Ecto neural progenitor cell (in vitro differentiated cells): ENCODE measurements at regions not wholly inside any gene's neighbourhood (a gene's known extent, or its start where the extent isn't known, plus 50 kb on each side); places are given as distances from the start of the nearest gene placed in this dataset.
"Not testable (repeated sequence)": the region's sequence is repeated elsewhere in the genome, so short reads cannot be mapped to it uniquely, and the experiment has no call there.

Source experiments
- DNase-seq: peaks from one replicate; pipeline ENCODE4 v3.0.0-alpha.2; 2018; ENCODE audit warnings: low spot score

- DNase-seq = no peak
Observed at GRCh38 chr1:67482733-67483482, 52.7 kb upstream of the SERBP1 start.

DNA sequence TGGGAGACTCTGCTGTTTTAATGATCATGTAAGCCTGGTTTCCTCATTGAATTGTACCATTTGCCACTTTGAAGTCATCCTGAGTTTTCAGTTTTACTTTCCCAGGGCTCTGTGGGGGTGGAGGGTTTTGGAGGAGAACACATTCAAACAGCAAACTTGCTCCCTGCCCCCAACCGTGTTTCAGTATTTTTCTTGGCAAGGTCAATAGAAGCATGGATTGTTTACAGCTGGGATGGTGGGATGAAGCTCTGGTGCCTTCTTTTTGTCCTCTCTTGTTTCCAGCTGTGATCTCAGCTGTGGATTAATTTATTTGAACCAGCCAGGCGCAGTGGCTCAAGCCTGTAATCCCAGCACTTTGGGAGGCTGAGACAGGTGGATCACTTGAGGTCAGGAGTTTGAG is 54.3 kb upstream of the SERBP1 start:
- DNase-seq = no peak

DNA sequence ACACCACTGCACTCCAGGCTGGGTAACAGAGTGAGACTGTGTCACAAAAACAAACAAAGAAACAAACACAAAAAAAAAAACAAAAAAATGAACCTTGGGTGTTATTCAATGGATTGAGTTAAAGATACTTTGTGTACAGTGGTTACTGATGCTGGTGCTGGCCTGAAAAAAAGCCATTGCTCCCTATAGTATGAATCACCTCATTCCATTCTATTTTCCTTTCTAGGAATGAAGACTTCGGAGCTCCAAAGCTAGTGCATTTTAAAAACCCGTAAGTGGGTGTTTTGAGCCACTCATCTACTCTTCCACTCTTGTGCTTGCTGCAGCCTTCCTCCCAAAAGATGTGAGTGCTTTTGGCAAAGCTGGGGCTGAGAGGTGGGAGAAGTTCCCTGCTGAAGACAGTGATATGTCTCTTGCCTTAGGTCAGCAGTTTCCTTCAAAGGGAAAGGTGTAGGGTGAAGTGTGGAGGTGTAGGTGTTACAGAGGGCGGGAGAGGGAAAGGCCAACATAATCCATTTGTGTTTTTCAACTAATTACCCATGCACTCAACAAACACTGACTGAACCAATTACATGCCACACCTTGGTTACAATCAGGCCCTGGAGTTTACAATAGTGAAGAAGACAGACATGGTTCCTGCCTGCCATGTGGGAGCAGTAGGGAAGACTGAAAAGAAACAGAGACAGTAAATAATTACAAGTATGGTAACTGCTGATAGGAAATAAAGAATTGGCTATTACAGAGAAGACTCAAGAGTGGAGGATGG is 55.0 kb upstream of the SERBP1 start:
- DNase-seq = no peak

DNA sequence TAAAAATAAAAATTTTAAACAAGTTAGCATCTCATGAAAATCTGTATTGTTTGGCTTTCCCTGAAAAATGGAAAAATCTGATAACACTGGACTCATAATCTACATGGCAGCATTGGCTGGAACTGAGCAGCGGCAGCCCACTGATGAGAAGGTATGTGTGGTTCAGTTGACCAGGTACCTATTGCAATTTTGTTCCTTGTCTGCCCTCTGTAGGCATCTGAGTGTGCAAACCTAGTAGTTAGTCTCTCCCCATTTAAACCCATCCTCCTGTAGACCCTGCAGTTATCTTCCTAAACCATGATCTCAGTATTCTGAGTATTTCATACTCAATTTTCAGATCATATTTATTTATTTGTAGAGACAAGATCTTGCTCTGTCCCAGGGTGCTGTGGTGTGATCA is 59.4 kb upstream of the SERBP1 start:
- no peak for DNase-seq

GRCh38 chr1:67491280-67491679 is 61.1 kb upstream of the SERBP1 start:
- no peak for DNase-seq

DNA sequence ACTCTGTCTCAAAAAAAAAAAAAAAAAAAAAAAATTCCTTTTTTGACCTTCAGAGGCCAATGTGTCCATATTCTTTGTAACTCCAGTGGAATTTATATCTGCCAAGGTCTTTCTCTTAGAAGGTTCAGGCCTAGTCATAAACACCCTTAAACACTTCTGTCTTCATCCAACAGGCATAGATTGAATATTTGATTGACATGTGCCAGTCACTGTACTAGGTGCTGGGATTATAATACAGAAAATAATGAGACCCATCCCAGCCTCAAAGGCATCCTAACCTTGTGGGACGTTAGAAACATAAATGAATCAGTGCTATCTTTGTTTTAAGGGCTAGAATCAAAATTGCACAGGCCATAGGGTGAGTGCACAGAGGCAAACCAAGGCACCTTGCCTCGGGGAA is 62.9 kb upstream of the SERBP1 start:
- DNase-seq = no peak

DNA sequence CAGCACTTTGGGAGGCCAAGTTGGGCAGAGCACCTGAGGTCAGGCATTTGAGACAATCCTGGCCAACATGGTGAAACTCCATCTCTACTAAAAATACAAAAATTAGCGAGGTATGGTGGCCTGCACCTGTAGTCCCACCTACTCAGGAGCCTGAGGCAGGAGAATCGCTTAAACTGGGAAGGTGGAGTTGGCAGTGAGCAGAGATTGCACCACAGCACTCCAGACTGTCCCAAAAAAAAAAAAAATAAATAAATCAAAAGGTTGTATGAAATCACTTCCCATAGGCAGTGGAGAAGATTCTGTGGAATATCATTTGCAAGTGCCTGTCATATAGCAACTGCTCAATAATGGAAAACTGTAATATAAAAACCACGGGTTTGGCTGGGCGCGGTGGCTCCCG is 65.1 kb upstream of the SERBP1 start:
- DNase-seq = no peak

DNA sequence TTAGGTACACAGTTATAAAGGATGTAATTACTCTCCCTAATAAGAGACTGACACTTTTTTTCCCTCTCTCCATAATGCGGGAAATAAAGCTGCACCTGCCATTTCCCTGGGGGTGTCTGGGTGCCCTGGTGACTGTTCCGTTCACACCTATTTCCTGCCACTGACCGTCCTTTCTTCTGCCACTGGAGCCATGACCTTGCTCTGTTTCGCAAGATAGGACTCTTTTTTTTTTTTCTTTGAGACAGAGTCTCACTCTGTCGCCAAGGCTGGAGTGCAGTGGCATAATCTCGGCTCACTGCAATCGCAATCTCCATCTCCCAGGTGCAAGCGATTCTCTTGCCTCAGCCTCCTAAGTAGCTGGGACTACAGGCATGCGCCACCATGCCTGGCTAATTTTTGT is 66.1 kb upstream of the SERBP1 start:
- DNase-seq = no peak

DNA sequence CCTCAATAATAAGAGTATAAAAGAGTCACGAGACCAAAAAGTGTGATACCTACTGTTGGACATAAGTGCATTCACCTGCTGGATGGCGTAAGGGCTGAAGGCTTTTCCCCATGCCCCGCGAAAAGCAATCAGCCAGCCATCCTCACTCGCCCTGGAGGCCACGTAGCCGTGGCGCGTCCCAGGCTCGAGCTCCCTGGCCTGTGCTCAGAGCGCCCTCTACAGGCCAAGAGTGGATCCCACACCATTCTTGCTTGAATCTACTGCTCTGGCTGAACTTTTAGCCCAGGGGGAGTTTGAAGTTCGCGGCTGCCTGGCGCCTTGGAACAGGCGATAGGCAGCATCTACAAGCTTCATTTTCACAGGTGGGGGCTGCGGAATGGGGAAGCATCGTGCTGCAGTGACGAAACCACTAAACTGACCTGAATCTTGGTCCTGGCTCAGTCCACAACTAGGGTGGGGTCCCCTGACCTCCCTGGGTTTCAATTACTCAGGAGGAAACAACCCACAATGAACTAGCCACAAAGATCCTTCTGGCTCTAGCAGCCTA is 70.3 kb upstream of the SERBP1 start:
- peak; percentile 93 for DNase-seq

GRCh38 chr1:67503974-67504373 is 73.8 kb upstream of the SERBP1 start:
- no peak for DNase-seq

DNA sequence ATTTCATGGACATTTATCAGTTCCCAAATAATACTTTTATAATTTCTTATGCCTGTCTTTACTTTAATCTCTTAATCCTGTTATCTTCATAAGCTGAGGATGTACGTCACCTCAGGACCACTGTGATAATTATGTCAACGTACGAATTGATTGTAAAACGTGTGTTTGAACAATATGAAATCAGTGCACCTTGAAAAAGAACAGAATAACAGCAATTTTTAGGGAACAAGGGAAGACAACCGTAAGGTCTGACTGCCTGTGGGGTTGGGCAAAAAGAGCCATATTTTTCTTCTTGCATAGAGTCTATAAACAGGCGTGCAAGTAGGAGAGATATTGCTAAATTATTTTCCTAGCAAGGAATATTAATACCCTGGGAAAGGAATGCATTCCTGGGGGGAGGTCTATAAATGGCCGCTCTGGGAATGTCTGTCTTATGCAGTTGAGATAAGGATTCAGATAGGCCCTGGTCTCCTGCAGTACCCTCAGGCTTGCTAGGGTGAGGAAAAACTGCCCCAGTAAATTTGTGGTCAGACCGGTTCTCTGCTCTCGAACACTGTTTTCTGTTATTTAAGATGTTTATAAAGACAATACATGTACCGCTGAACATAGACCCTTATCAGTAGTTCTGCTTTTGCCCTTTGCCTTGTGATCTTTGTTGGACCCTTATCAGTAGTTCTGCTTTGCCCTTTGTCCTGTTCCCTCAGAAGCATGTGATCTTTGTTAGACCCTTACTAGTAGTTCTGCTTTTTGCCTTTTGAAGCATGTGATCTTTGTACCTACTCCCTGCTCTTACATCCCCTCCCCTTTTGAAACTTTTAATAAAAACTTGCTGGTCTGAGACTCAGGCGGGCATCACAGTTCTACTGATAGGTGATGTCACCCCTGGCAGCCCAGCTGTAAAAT is 83.4 kb upstream of the SERBP1 start:
- not testable (repeated sequence) for DNase-seq

DNA sequence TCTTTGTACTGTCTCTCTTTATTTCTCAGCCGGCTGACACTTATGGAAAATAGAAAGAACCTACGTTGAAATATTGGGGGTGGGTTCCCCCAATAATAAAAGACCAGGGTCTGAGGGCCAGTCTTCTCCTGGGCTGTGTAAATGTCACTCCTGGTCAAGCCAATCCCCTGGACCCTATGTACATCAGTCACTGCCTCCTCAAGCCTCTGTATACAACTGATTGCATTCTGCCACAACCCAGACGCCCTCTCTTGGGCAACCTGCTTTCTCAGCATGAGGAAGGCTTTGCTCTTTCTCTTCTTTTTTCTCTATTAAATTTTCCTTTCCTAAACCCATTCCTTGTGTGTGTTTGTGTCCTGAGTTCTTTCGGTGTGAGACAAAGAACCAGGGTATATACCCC is 84.1 kb upstream of the SERBP1 start:
- DNase-seq = no peak

GRCh38 chr1:67514786-67515185 is 84.6 kb upstream of the SERBP1 start:
- DNase-seq = no peak

GRCh38 chr1:67515324-67516080 is 85.3 kb upstream of the SERBP1 start:
- no peak for DNase-seq

GRCh38 chr1:67517046-67517445 is 86.8 kb upstream of the SERBP1 start:
- DNase-seq = no peak

DNA sequence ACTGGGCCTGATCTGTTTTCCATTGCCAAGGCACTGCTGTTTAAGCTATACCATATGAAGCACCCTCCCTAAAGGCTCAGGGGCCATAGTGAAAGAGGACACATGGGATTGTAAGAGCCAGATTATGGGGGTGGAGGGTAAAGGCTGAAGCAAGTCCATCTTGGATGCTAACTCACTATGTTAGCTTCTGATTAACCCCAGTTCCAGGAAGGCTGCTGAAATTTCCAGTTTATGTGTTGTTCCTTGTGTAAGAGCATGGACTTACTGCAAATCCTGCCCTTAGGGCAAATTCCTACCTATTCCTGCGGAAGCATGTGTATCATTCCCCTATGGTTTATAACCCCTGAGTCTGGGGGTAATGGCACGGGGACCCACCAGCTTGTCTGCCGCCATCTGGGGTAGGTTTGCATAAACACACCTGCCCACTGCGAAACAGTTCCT is 91.8 kb upstream of the SERBP1 start:
- no peak for DNase-seq

GRCh38 chr1:67522793-67523192 is 92.6 kb upstream of the SERBP1 start:
- DNase-seq = no peak

DNA sequence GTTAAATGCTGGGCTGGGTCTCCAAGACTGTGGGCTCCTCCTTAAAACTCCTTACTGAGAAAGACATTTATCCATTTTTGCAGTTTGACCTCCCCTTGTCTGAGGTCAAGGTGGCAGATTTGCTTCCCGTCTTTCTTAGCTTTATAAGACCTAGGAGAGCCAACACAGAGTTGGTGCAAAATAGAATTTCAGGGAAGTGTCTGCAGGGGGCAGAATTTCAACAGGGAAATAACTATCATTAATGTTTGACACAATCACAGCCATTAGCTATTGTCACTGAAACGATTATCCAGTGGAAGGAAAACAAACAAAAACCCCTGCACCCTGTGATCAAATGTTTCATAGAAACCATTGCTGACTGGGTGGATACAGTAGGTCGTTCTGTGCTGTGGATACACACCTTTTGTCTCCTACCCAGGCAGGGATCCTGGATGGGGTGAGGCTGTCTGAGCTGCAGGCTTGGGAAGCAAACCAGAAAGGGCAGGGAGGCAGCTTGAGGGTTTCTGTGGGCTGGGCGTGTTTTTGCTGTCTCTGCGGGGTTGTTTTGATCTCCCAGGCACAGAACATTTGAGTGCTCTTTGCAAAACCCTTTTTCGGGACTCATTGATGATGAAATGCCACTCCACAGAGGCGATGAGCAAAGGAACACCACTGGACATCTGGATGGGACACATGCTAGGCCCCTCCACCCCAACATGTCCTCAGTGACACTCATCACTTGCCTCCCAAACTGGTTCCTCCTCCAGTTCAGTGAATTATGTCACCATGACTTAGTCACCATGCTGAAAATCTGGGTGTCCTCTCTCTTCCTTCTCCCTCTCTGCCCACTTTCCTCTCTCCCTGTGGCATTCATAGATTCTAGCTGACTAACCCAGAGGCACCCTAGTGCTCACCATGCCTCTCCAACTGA is 94.2 kb upstream of the SERBP1 start:
- no peak for DNase-seq

DNA sequence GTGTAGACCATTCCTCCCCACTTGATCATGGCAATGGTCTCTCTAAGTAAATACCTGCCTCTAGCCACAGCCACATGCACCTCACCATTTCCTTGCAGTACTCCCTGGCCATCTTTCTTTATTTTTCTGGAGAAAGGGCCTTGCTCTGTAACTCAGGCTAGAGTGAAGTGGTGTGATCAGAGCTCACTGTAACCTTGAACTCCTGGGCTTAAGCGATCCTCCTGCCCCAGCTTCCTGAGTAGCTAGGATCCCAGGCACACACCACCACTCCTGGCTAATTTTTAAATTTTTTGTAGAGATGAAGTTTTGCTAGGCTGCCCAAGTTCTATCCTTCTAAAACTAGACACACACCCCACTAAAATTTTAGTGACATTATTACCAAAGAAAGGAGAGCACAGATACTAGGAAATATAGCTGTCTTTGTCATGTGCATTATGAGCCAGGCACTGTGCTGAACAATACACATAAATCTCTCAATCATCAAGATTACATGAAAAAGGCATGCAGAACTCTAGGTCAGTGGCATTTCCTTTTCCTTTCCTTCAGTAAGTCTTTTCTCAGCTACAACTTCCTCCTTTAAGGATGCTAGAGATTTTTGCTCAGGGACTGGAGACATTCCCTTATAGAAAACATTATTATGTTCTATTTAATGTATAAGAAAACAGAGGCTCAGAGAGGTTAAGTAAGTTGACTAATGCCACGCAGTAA is 95.0 kb upstream of the SERBP1 start:
- no peak for DNase-seq

GRCh38 chr1:67528141-67528540 is 97.9 kb upstream of the SERBP1 start:
- DNase-seq = no peak
